HS-5 (cell line): ENCODE measurements at regions not wholly inside any gene's neighbourhood (a gene's known extent, or its start where the extent isn't known, plus 50 kb on each side); places are given as distances from the start of the nearest gene placed in this dataset.

Source experiments
- DNase-seq: peaks from one replicate; pipeline ENCODE4 v3.0.0-alpha.2; 2012; ENCODE audit warnings: low read depth

GRCh38 chr9:79221084-79221483, 350.7 kb upstream of the TLE4 start:
- DNase-seq: peak; percentile 81

GRCh38 chr9:79222483-79222882, 349.3 kb upstream of the TLE4 start:
- DNase-seq: no peak

GRCh38 chr9:79224672-79225433, 346.9 kb upstream of the TLE4 start:
- DNase-seq: peak; percentile 91

DNA sequence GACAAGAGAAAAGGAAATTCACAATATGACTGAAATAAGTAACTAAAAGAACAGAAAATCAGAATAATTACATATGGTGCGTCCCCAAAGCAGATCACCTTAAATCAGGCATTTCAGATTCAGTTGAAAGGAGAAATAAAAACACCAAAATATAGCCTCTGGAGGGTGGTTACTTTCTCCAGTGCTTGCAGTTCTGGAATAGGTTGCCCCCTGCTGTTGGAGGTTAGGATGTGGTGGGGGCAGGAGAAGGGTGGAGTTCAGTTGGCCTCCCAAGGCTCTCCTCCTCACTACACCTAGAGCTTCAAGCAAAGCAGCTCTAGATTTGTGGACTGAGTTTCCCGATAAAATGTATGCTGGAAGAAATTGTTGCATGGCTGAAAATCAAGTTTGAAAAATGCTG, 338.2 kb upstream of the TLE4 start:
- no peak for DNase-seq

GRCh38 chr9:79236466-79236865, 335.3 kb upstream of the TLE4 start:
- no peak for DNase-seq

DNA sequence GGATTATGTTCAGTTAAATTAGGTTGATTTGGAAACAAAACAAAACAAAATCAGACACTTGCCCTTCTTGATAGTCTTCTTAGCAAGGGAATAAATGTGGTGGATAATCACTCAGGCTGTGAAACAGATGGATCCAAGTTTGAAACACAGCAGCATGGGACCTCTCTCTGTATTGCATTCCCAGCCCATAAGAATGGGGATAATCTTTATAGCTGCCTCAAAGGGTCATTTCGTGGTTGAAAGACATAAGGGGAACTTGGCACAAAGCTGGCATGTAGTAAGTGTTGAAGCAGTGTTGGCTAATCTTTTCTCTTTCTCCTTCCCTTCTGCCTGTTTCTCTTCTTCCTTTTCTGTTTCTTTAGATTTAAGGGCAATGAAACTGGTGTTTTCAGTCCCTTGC, 333.9 kb upstream of the TLE4 start:
- DNase-seq: no peak

DNA sequence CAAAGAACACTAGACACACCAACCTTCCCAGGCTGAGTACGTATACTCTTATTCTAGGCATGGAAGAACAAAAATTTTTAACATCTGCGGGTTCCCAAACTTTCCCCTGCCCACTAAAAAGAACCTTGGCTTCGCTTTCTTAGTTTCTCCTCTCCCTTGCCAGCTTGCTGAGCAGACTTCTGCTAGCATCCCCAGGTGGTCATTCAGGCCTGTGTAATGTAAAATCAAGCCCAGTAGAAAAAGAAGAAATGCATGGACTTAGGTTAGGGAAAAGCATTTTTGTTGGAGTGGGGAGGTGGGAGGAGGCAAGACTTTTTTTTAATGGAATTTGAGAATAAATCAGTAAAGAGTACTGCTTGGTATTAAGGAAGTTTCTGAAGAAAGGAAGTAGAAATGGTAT, 331.0 kb upstream of the TLE4 start:
- no peak for DNase-seq

- no peak for DNase-seq
These were observed 329.3 kb upstream of the TLE4 start for GRCh38 chr9:79242489-79242888.

GRCh38 chr9:79246170-79246569, 325.6 kb upstream of the TLE4 start:
- no peak for DNase-seq

- DNase-seq: no peak
These were observed 324.7 kb upstream of the TLE4 start for GRCh38 chr9:79247021-79247420.

- DNase-seq: no peak
These were observed 321.0 kb upstream of the TLE4 start for GRCh38 chr9:79250806-79251205.

DNA sequence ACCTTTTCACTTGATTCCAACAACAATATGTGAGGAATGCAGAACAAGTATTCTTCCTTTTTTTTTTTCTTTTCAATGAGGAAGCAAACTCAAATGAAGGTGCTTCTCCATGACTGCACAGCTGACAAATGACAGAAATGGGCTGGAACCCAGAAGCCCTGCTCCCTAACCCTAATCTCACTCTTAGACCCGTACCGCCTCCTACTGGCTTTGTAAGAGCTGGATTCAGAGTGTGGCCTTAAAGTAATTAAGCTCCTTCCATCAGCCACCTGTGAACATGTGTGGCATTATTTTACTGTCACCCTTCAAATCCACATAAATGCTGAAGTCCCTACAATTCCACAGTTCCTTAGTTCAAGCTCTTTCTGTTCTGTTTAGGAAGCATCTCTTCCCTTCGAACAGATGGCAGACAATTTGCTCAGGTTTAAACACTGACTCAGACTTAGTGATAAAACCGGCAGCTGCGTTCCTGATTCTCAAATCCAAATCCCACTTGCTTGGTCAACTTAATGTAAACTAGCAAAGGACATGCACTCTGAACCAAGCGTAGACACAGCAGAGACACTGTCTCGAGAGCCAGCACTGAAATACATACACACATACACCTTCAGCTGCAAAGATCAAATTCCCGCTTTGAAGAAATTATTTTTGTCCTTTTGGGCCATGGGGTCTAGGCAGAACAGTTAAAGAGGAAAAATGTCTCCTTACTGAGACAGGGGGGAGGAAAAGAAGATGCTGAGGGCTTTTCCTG, 316.7 kb upstream of the TLE4 start:
- DNase-seq: no peak

DNA sequence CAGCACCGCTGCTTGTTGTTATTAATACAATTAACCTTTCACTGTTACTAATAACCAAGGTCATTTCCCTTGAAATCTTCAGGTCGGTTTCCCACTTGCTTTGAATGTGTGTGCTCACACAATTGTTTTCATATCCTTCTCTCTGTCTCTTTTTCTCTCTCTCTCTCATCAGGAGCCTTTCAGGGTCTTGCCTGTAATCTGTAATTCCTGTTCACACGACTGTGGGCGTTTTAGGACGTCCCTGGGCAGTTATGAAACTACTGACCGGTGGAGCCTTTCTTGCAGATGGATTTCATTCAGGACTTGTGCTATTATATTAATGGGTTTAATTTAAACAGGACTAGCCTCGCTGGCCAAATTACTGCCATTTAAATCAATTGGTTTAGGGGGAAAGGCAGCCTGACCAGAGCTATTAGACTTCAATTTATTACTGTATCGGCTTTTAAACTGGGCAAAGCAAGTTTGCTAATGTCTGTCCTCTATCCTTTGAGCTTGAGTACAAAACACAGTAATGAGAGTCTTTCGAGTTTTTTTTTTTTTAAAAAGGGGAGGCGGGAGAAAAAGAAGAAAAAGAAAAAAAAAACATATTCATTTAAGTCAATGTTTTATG, 316.0 kb upstream of the TLE4 start:
- DNase-seq: no peak

DNA sequence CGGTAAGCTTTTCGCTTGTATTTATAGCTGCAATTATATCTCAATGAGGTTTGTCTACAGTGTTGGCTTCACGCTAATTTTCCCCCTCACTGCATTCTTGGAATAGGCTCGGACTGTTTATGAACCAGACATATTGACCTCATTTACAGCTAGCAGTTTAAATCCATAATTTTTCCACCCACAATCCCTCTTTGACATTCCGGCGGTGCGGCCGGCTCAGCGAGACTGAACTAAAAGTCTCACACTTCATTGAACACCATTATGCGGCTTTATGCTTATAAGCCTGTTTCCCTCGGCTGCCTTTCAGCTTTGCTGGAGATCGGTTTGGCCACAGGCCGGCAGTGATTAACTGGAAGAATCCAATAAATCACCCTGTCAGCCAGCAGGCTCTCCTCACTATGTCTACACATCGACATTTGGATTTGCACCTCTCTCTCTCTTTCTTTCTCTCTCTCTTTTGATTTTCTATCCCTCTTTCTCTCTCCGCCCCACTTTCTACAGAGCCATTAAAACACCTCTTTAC, 315.0 kb upstream of the TLE4 start:
- no peak for DNase-seq

GRCh38 chr9:79257228-79257781, 314.5 kb upstream of the TLE4 start:
- DNase-seq: no peak

- no peak for DNase-seq
These were observed 313.9 kb upstream of the TLE4 start for GRCh38 chr9:79257790-79258351.

GRCh38 chr9:79259858-79260257, 311.9 kb upstream of the TLE4 start:
- DNase-seq: no peak

DNA sequence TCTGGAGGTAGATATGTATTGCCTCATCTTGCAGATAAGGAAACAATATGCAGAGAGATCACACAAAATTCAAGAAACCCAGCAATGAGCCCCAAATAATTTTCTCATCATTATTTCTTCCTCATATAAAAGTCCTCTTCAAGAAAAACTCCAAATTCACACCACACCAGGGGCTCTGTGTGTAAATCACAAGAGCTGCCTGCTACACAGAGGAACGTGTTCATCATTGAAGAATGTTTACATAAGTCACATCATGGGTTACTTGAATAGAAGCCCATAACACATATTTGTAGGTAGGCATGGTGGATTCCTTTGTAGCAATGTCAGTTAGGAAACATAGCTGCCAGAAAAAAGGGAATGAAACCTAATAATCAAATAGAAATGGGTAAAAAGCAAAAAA, 308.1 kb upstream of the TLE4 start:
- no peak for DNase-seq

- no peak for DNase-seq
These were observed 307.7 kb upstream of the TLE4 start for GRCh38 chr9:79264041-79264440.

- no peak for DNase-seq
These were observed 307.0 kb upstream of the TLE4 start for GRCh38 chr9:79264511-79265355.

- DNase-seq: no peak
These were observed 304.8 kb upstream of the TLE4 start for GRCh38 chr9:79266986-79267385.
